ENCODE measurements at regions not wholly inside any gene's neighbourhood (a gene's known extent, or its start where the extent isn't known, plus 50 kb on each side); places are given as distances from the start of the nearest gene placed in this dataset.

DNA sequence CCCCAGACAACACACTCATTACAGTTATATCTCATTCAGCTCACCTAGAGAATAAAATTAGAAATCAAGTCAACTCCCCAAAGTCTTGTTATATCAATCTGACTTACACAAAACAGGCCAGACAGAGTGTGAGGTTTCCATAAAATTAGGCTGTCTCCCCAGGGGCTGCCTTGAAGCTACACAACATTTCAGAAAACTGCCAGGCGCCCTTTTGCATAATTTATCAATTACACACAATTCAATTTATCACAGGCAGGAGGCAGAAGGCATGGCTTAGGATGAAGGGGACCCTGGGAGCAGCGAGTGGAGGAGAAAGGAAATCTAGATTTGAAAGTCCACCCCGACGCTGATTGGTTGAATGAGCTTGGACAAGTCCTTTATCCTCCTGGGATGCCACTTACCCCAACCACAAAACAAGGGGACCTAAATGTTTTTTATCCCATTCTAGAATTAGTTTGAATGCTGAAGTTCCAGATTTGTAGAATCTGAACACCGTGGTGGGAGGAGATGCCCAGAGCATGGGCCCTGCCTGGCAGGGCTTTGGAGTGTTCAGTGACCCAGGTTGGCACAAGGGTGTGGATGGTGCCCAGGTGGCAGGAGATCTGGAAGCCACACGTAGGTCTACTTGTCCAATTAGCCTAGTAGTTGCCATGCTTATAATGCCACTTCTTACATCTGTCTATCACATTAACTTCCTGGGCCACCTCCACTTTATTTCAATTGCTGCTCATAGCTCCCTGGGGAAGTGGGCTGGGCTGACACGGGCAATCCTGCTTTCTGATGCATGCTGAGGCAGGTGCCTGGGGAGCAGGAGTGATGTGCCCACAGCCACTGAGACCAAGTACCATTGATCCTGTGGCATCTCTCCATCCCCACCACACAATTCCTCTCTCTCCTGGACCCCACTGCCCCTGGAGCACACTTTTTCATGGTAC lies 119.8 kb upstream of the TLE3 start:
- no peak overlapping the region for H3K4me3 ChIP-seq (ENCODE audit: low read length)
- no peak for DNase-seq (ENCODE audit: low read depth)
- TF ChIP-seq CTCF (conservative IDR thresholded peaks at IDR 0.05; ENCODE audit: low read depth, low read length), result no peak

DNA sequence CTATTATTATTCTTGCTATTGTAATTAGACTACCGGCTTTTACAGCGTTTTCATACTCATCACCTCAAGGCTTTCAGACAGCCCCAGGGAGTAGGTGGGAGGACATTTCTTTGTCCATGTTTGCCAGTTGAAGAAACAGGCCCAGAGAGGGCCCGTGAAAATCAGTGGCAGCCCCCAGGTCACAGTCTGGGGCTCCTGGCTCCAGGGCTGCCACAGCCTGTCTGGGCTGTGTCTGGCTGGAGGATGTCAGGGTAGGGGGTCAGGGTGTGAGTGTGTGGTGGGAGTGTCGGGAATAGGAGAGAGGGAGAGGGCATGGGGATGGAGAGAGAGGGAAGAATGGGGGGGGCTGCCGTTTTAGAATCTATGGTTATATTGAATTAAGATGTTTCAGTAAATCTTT lies 118.2 kb upstream of the TLE3 start:
- no peak for TF ChIP-seq CTCF (conservative IDR thresholded peaks at IDR 0.05; ENCODE audit: low read depth, low read length)
- DNase-seq (ENCODE audit: low read depth), result no peak

GRCh38 chr15:70214941-70215635 lies 117.4 kb upstream of the TLE3 start:
- no peak overlapping the region for H3K4me3 ChIP-seq (ENCODE audit: low read length)
- DNase-seq (ENCODE audit: low read depth), result no peak
- TF ChIP-seq CTCF (conservative IDR thresholded peaks at IDR 0.05; ENCODE audit: low read depth, low read length), result no peak

More for the DNA sequence above, 118.2 kb upstream of the TLE3 start:
- no peak overlapping the region for H3K4me3 ChIP-seq (ENCODE audit: low read length)

DNA sequence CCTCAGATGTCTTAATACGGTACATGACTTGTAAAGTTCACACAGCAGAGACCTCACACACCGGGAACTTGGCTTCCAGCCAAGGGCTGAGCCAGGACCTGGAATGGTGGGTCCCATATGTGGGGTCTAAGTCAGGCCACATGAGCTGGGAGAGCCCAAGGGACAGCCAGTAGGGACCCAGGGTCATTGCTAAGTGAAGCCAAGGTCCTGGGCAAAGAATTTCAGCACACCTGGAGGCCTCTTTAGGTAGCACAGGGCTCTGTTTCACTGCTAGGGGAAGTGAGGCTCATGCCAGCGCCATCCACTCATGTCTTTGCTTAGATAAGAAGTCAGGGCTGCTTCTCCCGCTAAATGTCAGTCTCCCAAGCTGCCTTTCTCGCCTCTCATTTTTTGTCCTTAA lies 116.6 kb upstream of the TLE3 start:
- peak; percentile 32 for TF ChIP-seq CTCF (conservative IDR thresholded peaks at IDR 0.05; ENCODE audit: low read depth, low read length)
- no peak for DNase-seq (ENCODE audit: low read depth)

DNA sequence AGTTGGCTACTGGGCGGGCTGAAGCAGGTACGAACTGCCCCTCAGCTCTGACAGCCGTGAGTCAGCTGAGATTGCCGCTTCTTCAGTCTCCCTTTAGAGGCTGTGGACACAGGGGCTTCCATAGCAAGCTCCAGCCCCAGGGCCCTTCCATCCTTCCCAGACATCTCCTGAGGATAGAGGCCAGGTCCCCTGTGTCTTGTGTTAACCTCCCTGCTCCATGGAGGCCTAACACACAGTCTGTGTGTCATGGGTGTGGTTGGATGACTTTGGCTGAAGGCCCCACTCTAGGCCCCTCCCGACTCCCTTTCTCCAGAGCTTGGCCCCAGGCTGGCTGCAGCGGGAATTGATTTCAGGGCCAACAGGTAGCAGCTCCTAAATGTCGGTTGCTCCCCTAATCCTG lies 116.1 kb upstream of the TLE3 start:
- H3K4me3 ChIP-seq (ENCODE audit: low read length), result no peak overlapping the region
- no peak for TF ChIP-seq CTCF (conservative IDR thresholded peaks at IDR 0.05; ENCODE audit: low read depth, low read length)
- no peak for DNase-seq (ENCODE audit: low read depth)

More for the DNA sequence above, 116.6 kb upstream of the TLE3 start:
- H3K4me3 ChIP-seq (ENCODE audit: low read length), result no peak overlapping the region

DNA sequence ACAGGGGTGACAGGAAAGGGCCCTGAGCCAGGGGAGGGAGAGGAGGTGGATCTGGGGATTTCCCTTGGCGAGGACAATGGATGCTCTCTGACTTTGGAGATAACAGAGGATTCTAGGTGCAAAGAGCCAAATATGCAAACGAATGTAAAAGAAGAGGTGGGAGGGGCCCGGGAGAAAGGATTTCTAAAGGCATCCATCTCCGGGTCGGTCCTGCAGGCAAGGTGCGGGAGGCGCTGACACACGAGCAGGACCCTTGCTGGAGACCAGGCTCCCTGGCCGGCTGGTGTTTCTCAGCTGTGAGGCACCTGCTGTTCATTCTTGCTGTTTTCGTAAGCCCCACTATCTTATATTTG lies 115.2 kb upstream of the TLE3 start:
- TF ChIP-seq CTCF (conservative IDR thresholded peaks at IDR 0.05; ENCODE audit: low read depth, low read length), result no peak
- DNase-seq (ENCODE audit: low read depth), result no peak

More for the DNA sequence above, 115.2 kb upstream of the TLE3 start:
- no peak overlapping the region for H3K4me3 ChIP-seq (ENCODE audit: low read length)
